HCT116 (cell line): ENCODE measurements at regions not wholly inside any gene's neighbourhood (a gene's known extent, or its start where the extent isn't known, plus 50 kb on each side); places are given as distances from the start of the nearest gene placed in this dataset.

ENCODE experiments used
- ATAC-seq: fragments of 200-7000 bp; cut with Tn5 transposase; 2 replicates; pipeline ENCODE4 v1.9.1; 2020; ENCODE audit warnings: mild to moderate bottlenecking, moderate library complexity
- BruUV-seq: library from RNA; stranded (reverse); fragments of 400-500 nt; replicated peaks from 2 replicates; lab custom pipeline; 2021; lab: Mats Ljungman, UMichigan
- CTCF ChIA-PET: fragments of 300-600 bp; sonication (Branson Sonifier 250); formaldehyde crosslinking; loops from one replicate; lab custom pipeline; 2021; ENCODE audit warnings: antibody characterized with exemption; lab: Charles Lee
- POLR2A ChIA-PET: fragments of 300-600, 350-600 bp; sonication (Branson Sonifier 250); formaldehyde crosslinking; loops from one replicate; lab custom pipeline; 2021; ENCODE audit warnings: antibody characterized with exemption; lab: Charles Lee
- RAD21 ChIA-PET, 2 experiments: fragments of 300-600 bp; sonication (Branson Sonifier 250); formaldehyde crosslinking; loops; one replicate each; lab custom pipeline; 2023; ENCODE audit warnings: low total read pairs in 2 of 2; ENCODE audit not compliant: uncharacterized antibody in 2 of 2, unreplicated experiment in 2 of 2, low non-redundant PET in 1 of 2; lab: Charles Lee
- DNase-seq: peaks from one replicate; pipeline ENCODE4 v3.0.0-alpha.2; 2010; ENCODE audit warnings: low read depth, low spot score
- H2AFZ ChIP-seq: fragments of 200-600 bp; shearing (Covaris generic), sonication (generic); 2 replicates; pipeline ENCODE4 v1.6.1; 2017; ENCODE audit warnings: low read depth, mixed run types, mixed read lengths, antibody characterized with exemption, low read length; ENCODE audit not compliant: poor library complexity, severe bottlenecking
- H3K27ac ChIP-seq: 2 replicates; pipeline ENCODE4 v1.5.1; 2012; ENCODE audit warnings: low read depth, low read length
- H3K27me3 ChIP-seq: fragments of 200-600 bp; sonication (generic); 2 replicates; pipeline ENCODE4 v1.6.1; 2016; ENCODE audit warnings: mixed run types, low read length, mixed read lengths; ENCODE audit not compliant: insufficient read depth
- H3K36me3 ChIP-seq, 2 experiments: fragments of 200-500 bp in 1 of 2; fragments of 200-600 bp in 1 of 2; sonication (Bioruptor generic) in 1 of 2; sonication (generic) in 1 of 2; 2 replicates each; pipeline versions ENCODE4 v1.5.1 to v1.6.1; 2014 to 2016; ENCODE audit warnings: low read length in 2 of 2, inconsistent platforms in 1 of 2, mixed read lengths in 1 of 2, mixed run types in 1 of 2; ENCODE audit not compliant: insufficient read depth in 2 of 2, control insufficient read depth in 1 of 2
- H3K4me1 ChIP-seq, 2 experiments: fragments of 200-600 bp in 1 of 2; sonication (generic) in 1 of 2; 2 replicates each; pipeline versions ENCODE4 v1.5.1 to v1.6.1; 2012 to 2017; ENCODE audit warnings: low read length in 2 of 2, inconsistent platforms in 1 of 2, mild to moderate bottlenecking in 1 of 2, mixed read lengths in 1 of 2, mixed run types in 1 of 2, moderate library complexity in 1 of 2; ENCODE audit not compliant: insufficient read depth in 2 of 2, control insufficient read depth in 1 of 2
- H3K4me2 ChIP-seq: fragments of 200-600 bp; sonication (generic); 2 replicates; pipeline ENCODE4 v1.6.1; 2017; ENCODE audit warnings: mixed run types, low read length, mixed read lengths
- H3K4me3 ChIP-seq, 2 experiments: fragments of 200-600 bp in 1 of 2; sonication (generic) in 1 of 2; replicated peaks in 1 of 2; 2 replicates each; pipeline ENCODE4 v1.5.1; 2011 to 2016; ENCODE audit warnings: low read length in 2 of 2, control low read depth in 1 of 2, low read depth in 1 of 2, mild to moderate bottlenecking in 1 of 2, mixed read lengths in 1 of 2, mixed run types in 1 of 2
- H3K79me2 ChIP-seq: fragments of 200-600 bp; sonication (generic); 2 replicates; pipeline ENCODE4 v1.6.1; 2017; ENCODE audit warnings: mild to moderate bottlenecking, mixed run types, low read length, moderate library complexity, mixed read lengths; ENCODE audit not compliant: insufficient read depth
- H3K9ac ChIP-seq: fragments of 200-600 bp; sonication (generic); 2 replicates; pipeline ENCODE4 v1.6.1; 2016; ENCODE audit warnings: low read length, mixed read lengths
- H3K9me2 ChIP-seq: fragments of 200-600 bp; sonication (generic), shearing (Covaris generic); 2 replicates; pipeline ENCODE4 v1.6.1; 2017; ENCODE audit warnings: mixed run types, mild to moderate bottlenecking, moderate library complexity; ENCODE audit not compliant: insufficient read depth
- H3K9me3 ChIP-seq, 2 experiments: fragments of 200-500 bp in 1 of 2; fragments of 200-600 bp in 1 of 2; sonication (Bioruptor generic) in 1 of 2; sonication (generic) in 1 of 2; 2 replicates each; pipeline ENCODE4 v1.6.1; 2014 to 2017; ENCODE audit warnings: low read length in 2 of 2, mixed read lengths in 2 of 2, inconsistent platforms in 1 of 2, low read depth in 1 of 2, mild to moderate bottlenecking in 1 of 2, mixed run types in 1 of 2, moderate library complexity in 1 of 2; ENCODE audit not compliant: control insufficient read depth in 1 of 2, insufficient read depth in 1 of 2
- H4K20me1 ChIP-seq: fragments of 200-600 bp; sonication (generic), shearing (Covaris generic); 2 replicates; pipeline ENCODE4 v1.6.1; 2017; ENCODE audit warnings: mixed run types, mild to moderate bottlenecking, moderate library complexity; ENCODE audit not compliant: insufficient read depth
- ATF3 ChIP-seq: IDR thresholded peaks from 2 replicates; pipeline ENCODE4 v1.6.1; 2012
- CBX3 ChIP-seq: IDR thresholded peaks from 2 replicates; pipeline ENCODE4 v1.6.1; 2012; ENCODE audit warnings: low read depth
- CEBPB ChIP-seq: IDR thresholded peaks from 2 replicates; pipeline ENCODE4 v1.6.1; 2012; ENCODE audit warnings: low read depth
- CTCF ChIP-seq, 3 experiments: fragments of 200-600 bp in 1 of 3; sonication (generic) in 1 of 3; IDR thresholded peaks in 2 of 3; conservative IDR thresholded peaks in 1 of 3; 2 replicates each; pipeline ENCODE4 v1.5.1; 2012 to 2017; ENCODE audit warnings: low read depth in 2 of 3, low read length in 2 of 3, antibody characterized with exemption in 1 of 3, borderline replicate concordance in 1 of 3, control low read depth in 1 of 3, mild to moderate bottlenecking in 1 of 3, mixed read lengths in 1 of 3, mixed run types in 1 of 3, moderate library complexity in 1 of 3; ENCODE audit not compliant: insufficient read depth in 1 of 3
- EGR1 ChIP-seq: IDR thresholded peaks from 2 replicates; pipeline ENCODE4 v1.6.1; 2012; ENCODE audit warnings: low read depth
- ELF1 ChIP-seq: IDR thresholded peaks from 2 replicates; pipeline ENCODE4 v1.6.1; 2012; ENCODE audit warnings: low read depth, borderline replicate concordance
- EZH2 ChIP-seq: fragments of 200-600 bp; sonication (generic); IDR thresholded peaks from 2 replicates; pipeline ENCODE4 v1.6.1; 2017; ENCODE audit warnings: antibody characterized with exemption, mixed run types
- EZH2phosphoT487 ChIP-seq: fragments of 200-600 bp; IDR thresholded peaks from 2 replicates; pipeline ENCODE4 v1.6.1; 2018; ENCODE audit warnings: antibody characterized with exemption, borderline replicate concordance
- FOSL1 ChIP-seq: IDR thresholded peaks from 2 replicates; pipeline ENCODE4 v1.6.1; 2012; ENCODE audit warnings: low read depth
- MAX ChIP-seq: IDR thresholded peaks from 2 replicates; pipeline ENCODE4 v1.6.1; 2012
- POLR2A ChIP-seq: IDR thresholded peaks from 2 replicates; pipeline ENCODE4 v1.7.0; 2011; ENCODE audit warnings: borderline replicate concordance; ENCODE audit not compliant: insufficient read depth, insufficient read length; ENCODE audit errors: extremely low read depth
- POLR2AphosphoS5 ChIP-seq: IDR thresholded peaks from 2 replicates; pipeline ENCODE4 v1.6.1; 2011; ENCODE audit warnings: mild to moderate bottlenecking, low read depth, low read length, moderate library complexity
- RAD21 ChIP-seq: IDR thresholded peaks from 2 replicates; pipeline ENCODE4 v1.6.1; 2012; ENCODE audit warnings: low read depth, mild to moderate bottlenecking
- REST ChIP-seq: IDR thresholded peaks from 2 replicates; pipeline ENCODE4 v1.6.1; 2012; ENCODE audit warnings: low read depth
- SP1 ChIP-seq: IDR thresholded peaks from 2 replicates; pipeline ENCODE4 v1.6.1; 2012; ENCODE audit warnings: low read depth
- SRF ChIP-seq: IDR thresholded peaks from 2 replicates; pipeline ENCODE4 v1.6.1; 2012; ENCODE audit warnings: low read depth
- YY1 ChIP-seq: IDR thresholded peaks from 2 replicates; pipeline ENCODE4 v1.6.1; 2011; ENCODE audit warnings: low read length, low read depth, moderate library complexity, mild to moderate bottlenecking; ENCODE audit not compliant: insufficient replicate concordance; ENCODE audit errors: extremely low read depth
- ZFX ChIP-seq: fragments of 450-650 bp; IDR thresholded peaks from 2 replicates; pipeline ENCODE4 v1.6.1; 2017
- ZNF274 ChIP-seq: fragments of 200-500 bp; sonication (Bioruptor generic); IDR thresholded peaks from 2 replicates; pipeline ENCODE4 v1.6.1; 2014; ENCODE audit warnings: mild to moderate bottlenecking, low read depth, low read length, inconsistent platforms
- intact Hi-C: fragments of 100-400 bp; cut with micrococcal nuclease; formaldehyde crosslinking; loops from 2 replicates; pipeline ENCODE4 v1.10.0; 2022

GRCh38 chr10:90175161-90175681 lies 473.8 kb downstream of the KIF20B start:
- DNase-seq (no peak), ATAC-seq (no peak)
- no peak overlapping the region for H3K27ac ChIP-seq
- no peaks in the 10 kb centered on the region for H3K9me3 ChIP-seq
- POLR2A ChIA-PET = no interaction called here
- peaks cover 0 to 9% of the 10 kb centered on the region in 2 experiments; a peak in 1 of 4 replicates for H3K4me1 ChIP-seq
- H2AFZ ChIP-seq = no peak overlapping the region
- no peaks in the 10 kb centered on the region for H3K36me3 ChIP-seq
- H4K20me1 ChIP-seq = no peaks in the 10 kb centered on the region
- H3K9ac ChIP-seq = no peak overlapping the region
- no peaks in the 10 kb centered on the region for H3K9me2 ChIP-seq
- no peaks in the 10 kb centered on the region for H3K27me3 ChIP-seq
- no peak overlapping the region for H3K4me2 ChIP-seq
- no peaks in the 10 kb centered on the region for H3K79me2 ChIP-seq
- RAD21 ChIA-PET = no interaction called here
- TF ChIP-seq ELF1 (no peak), ZFX (no peak), FOSL1 (no peak), SP1 (no peak), EZH2 (no peak), CEBPB (no peak), REST (no peak), POLR2AphosphoS5 (no peak), MAX (no peak), ATF3 (no peak), CTCF (IDR thresholded peaks at IDR 0.05 in 2 of 3, conservative IDR thresholded peaks at IDR 0.05 in 1 of 3; ENCODE audit: borderline replicate concordance in 1 of 3, insufficient read depth in 1 of 3, low read depth in 2 of 3, low read length in 2 of 3) (no peak), EGR1 (no peak), EZH2phosphoT487 (no peak), RAD21 (no peak), POLR2A (no peak), ZNF274 (no peak), CBX3 (no peak), SRF (no peak), YY1 (no peak)
- no TSS peak for BruUV-seq
- CTCF ChIA-PET = no interaction called here
- H3K4me3 ChIP-seq = no peak overlapping the region
- intact Hi-C loops = no loop called here
